ENCODE measurements at regions not wholly inside any gene's neighbourhood (a gene's known extent, or its start where the extent isn't known, plus 50 kb on each side); places are given as distances from the start of the nearest gene placed in this dataset.
A peak's percentile ranks its signal among the peaks of the same experiment; 100 is the strongest.
"Not testable (repeated sequence)": the region's sequence is repeated elsewhere in the genome, so short reads cannot be mapped to it uniquely, and the experiment has no call there.

DNA sequence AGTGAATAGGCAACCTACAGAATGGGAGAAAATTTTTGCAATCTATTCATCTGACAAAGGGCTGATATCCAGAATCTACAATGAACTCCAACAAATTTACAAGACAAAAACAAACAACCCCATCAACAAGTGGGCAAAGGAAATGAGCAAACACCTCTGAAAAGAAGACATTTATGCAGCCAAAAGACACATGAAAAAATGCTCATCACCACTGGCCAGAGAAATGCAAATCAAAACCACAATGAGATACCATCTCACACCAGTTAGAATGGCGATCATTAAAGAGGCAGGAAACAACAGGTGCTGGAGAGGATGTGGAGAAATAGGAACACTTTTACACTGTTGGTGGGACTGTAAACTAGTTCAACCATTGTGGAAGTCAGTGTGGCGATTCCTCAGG is 114.0 kb upstream of the ROPN1B start:
- DNase-seq; H3K36me3 ChIP-seq; H3K9me3 ChIP-seq (ENCODE audit: severe bottlenecking); H3K27me3 ChIP-seq (ENCODE audit: insufficient read depth, low read depth, severe bottlenecking); H3K4me3 ChIP-seq (ENCODE audit: low read depth, low read length); H3K27ac ChIP-seq: not testable (repeated sequence)

DNA sequence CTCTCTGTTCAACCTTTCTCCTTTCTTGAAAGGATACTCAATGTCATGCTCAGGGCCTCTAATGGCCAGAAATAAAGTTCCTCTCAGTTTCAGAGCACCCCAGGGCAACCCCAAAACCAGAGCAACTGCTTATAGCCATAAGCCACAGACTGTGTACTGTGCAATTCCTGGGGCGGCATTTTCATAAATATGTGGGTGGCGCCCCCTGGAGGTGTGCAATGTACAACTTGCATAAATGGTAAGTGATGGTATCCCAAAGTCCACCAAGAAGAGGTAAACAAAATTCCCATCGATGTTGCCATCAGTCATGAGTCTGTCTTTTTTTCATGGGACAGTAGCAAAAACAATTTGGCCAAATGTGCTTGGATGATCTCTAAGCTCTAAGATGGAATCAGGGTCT is 108.4 kb upstream of the ROPN1B start:
- not testable (repeated sequence) for H3K36me3 ChIP-seq; H3K4me3 ChIP-seq (ENCODE audit: low read depth, low read length); DNase-seq; H3K27me3 ChIP-seq (ENCODE audit: insufficient read depth, low read depth, severe bottlenecking); H3K9me3 ChIP-seq (ENCODE audit: severe bottlenecking); H3K27ac ChIP-seq
- TF ChIP-seq, protein P1, sequence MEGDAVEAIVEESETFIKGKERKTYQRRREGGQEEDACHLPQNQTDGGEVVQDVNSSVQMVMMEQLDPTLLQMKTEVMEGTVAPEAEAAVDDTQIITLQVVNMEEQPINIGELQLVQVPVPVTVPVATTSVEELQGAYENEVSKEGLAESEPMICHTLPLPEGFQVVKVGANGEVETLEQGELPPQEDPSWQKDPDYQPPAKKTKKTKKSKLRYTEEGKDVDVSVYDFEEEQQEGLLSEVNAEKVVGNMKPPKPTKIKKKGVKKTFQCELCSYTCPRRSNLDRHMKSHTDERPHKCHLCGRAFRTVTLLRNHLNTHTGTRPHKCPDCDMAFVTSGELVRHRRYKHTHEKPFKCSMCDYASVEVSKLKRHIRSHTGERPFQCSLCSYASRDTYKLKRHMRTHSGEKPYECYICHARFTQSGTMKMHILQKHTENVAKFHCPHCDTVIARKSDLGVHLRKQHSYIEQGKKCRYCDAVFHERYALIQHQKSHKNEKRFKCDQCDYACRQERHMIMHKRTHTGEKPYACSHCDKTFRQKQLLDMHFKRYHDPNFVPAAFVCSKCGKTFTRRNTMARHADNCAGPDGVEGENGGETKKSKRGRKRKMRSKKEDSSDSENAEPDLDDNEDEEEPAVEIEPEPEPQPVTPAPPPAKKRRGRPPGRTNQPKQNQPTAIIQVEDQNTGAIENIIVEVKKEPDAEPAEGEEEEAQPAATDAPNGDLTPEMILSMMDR (IDR thresholded peaks at IDR 0.05; ENCODE audit: low read depth, low read length), result 0 out of 2 replicates have a peak, but pooled peaks have one; percentile 12

DNA sequence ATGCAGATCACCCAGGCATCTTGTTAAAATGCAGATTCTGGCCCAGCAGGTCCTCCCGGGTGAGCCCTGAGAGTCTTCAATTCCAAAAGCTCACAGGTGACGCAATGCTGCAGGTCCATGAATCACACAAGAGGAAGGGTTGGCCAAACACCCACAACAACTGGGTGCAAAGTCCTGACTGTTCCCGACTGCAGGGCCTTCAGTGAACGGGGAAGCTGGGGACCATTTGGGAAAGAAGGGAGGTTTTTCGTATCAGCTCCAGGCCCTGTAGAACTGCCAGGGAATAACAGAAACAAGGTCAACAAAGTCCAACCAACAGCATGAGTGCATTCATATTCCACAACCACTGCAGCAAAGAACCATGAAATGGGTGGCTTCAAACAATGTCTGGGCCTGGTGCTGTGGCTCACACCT is 106.1 kb upstream of the ROPN1B start:
- H3K36me3 ChIP-seq; H3K27me3 ChIP-seq (ENCODE audit: insufficient read depth, low read depth, severe bottlenecking); H3K9me3 ChIP-seq (ENCODE audit: severe bottlenecking); DNase-seq; H3K4me3 ChIP-seq (ENCODE audit: low read depth, low read length); H3K27ac ChIP-seq: not testable (repeated sequence)

DNA sequence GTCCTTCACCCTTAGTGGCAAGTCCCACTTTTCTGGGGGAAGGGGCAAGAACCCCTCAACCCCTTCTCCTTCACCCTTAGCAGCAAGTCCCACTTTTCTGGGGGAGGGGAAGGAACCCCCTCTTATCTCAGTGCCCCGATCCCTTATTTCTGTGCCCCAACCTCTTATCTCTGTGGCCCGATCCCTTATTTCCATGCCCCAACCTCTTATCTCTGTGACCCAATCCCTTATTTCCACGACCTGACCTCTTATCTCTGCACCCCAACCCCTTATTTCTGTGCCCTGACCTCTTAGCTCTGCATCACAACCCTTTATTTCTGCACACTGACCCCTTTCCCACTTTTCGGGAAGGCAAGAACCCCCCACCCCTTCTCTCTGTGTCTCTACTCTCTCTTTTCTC is 104.4 kb upstream of the ROPN1B start:
- not testable (repeated sequence) for H3K9me3 ChIP-seq (ENCODE audit: severe bottlenecking); H3K4me3 ChIP-seq (ENCODE audit: low read depth, low read length); H3K27me3 ChIP-seq (ENCODE audit: insufficient read depth, low read depth, severe bottlenecking); H3K36me3 ChIP-seq; DNase-seq; H3K27ac ChIP-seq

- H3K27ac ChIP-seq; H3K27me3 ChIP-seq (ENCODE audit: insufficient read depth, low read depth, severe bottlenecking); H3K9me3 ChIP-seq (ENCODE audit: severe bottlenecking); H3K4me3 ChIP-seq (ENCODE audit: low read depth, low read length); DNase-seq; H3K36me3 ChIP-seq: not testable (repeated sequence)
Measured at GRCh38 chr3:125886006-125886405, 83.0 kb upstream of the ROPN1B start.

DNA sequence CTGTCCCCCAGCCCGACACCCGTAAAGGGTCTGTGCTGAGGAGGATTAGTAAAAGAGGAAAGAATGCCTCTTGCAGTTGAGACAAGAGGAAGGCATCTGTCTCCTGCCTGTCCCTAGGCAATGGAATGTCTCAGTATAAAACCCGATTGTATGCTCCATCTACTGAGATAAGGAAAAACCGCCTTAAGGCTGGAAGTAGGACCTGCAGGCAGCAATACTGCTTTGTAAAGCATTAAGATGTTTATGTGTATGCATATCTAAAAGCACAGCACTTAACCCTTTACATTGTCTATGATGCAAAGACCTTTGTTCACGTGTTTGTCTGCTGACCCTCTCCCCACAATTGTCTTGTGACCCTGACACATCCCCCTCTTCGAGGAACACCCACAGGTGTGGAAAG is 69.8 kb upstream of the ROPN1B start:
- not testable (repeated sequence) for H3K27ac ChIP-seq; H3K4me3 ChIP-seq (ENCODE audit: low read depth, low read length); H3K36me3 ChIP-seq; H3K9me3 ChIP-seq (ENCODE audit: severe bottlenecking); DNase-seq; H3K27me3 ChIP-seq (ENCODE audit: insufficient read depth, low read depth, severe bottlenecking)

DNA sequence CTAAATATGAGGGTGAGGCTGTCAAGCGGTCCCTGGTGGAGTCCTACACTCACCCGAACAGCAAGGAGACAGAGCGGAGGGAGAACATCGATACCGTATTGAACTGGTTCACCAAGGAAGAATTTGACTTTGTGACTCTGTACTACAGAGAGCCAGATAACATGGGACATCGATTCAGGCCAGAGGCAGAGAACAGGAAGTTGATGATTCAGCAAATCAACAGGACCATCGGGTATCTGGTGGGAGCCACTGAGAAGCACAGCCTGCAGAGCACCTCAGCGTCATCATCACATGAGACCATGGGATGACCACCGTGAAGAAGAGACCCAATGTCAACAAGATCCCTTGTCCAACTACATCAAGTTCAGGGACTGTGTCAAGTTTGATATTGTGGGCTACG is 67.5 kb upstream of the ROPN1B start:
- H3K9me3 ChIP-seq (ENCODE audit: severe bottlenecking); H3K36me3 ChIP-seq; H3K27me3 ChIP-seq (ENCODE audit: insufficient read depth, low read depth, severe bottlenecking); DNase-seq; H3K27ac ChIP-seq; H3K4me3 ChIP-seq (ENCODE audit: low read depth, low read length): not testable (repeated sequence)

DNA sequence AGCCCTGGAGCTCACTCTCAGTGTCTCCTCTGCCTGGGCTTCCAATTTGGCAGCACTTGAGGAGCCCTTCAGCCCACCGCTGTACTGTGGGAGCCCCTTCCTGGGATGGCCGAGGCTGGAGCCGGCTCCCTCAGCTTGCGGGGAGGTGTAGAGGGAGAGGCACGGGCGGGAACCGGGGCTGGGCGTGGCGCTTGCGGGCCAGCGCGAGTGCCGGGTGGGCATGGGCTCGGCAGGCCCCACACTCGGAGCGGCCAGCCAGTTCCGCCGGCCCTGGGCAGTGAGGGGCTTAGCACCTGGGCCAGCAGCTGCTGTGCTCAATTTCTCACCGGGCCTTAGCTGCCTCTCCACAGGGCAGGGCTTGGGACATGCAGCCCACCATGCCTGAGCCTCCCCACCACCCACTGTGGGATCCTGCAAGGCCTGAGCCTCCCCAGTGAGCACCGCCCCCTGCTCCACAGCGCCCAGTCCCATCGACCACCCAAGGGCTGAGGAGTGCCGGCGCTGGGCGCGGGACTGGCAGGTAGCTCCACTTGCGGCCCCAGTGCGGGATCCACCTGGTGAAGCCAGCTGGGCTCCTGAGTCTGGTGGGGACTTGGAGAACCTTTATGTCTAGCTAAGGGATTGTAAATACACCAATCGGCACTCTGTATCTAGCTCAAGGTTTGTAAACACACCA is 65.1 kb upstream of the ROPN1B start:
- not testable (repeated sequence) for H3K27me3 ChIP-seq (ENCODE audit: insufficient read depth, low read depth, severe bottlenecking); DNase-seq; H3K27ac ChIP-seq; H3K36me3 ChIP-seq; H3K9me3 ChIP-seq (ENCODE audit: severe bottlenecking); H3K4me3 ChIP-seq (ENCODE audit: low read depth, low read length)

DNA sequence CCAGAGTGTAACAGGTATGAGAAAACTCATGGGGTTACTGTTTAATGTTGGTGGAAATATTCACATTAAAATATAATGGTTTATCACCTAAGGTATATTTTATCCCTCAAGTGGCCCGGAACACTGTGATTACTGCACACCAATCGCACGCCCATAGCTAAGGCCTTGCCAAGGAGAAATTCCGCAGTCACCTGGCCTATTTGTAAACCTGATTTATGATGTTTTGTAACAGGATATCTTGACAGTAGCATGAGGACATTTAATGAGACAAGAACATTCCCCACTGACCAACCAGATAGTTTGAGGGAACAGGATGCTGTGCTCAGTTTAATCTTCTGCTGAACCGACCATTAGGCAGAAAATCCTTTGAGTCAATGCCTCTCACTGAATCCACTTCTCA is 61.7 kb upstream of the ROPN1B start:
- H3K27ac ChIP-seq; H3K4me3 ChIP-seq (ENCODE audit: low read depth, low read length); H3K36me3 ChIP-seq; H3K27me3 ChIP-seq (ENCODE audit: insufficient read depth, low read depth, severe bottlenecking); H3K9me3 ChIP-seq (ENCODE audit: severe bottlenecking): not testable (repeated sequence)
- DNase-seq, result peak; percentile 30

- H3K27me3 ChIP-seq (ENCODE audit: insufficient read depth, low read depth, severe bottlenecking); H3K36me3 ChIP-seq; H3K9me3 ChIP-seq (ENCODE audit: severe bottlenecking): not testable (repeated sequence)
- Histone ChIP-seq H3K4me3 (ENCODE audit: low read depth, low read length) (peak overlapping the region; percentile 8), H3K27ac (peak overlapping the region; percentile 64)
- DNase-seq, result peak; percentile 64
Measured at GRCh38 chr3:125910851-125911250, 58.1 kb upstream of the ROPN1B start.

DNA sequence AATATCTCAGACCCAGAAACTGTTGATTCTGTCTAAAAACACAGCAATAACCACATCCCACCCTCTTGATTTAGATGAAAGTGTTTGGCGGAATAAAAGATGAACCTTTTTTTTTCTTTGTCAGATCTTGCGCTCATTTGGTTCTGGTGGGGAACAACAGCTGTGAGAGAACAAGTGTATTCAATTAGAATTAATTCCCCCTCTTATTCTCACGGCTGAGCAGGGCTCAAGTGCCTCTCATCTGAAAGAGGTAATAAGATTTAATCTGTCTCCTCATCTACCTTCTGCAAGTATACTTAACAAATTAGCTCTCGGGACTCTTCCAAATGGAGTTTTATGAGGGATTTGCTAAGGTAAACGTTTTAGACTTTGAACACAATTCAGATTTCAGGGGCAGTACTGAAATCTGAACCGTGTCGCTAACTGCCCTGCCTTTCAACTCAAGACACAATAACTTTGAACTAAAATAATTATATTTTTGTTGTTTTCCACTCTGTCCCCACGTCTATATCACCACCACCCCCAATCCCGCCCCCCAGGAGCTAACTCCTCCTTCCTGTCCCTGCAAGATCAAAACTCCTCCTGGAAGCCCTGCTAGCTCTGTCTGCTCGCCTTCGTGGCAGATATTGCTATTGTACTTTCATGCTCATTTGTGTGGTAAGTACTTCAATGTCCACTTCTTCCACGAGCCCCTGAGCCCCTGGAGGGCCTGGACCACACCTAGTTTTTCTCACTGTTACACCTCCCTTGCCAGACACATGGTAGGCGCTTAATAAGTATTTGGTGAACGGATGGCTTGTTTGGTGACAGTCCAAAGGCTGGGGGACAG is 54.2 kb upstream of the ROPN1B start:
- not testable (repeated sequence) for H3K27me3 ChIP-seq (ENCODE audit: insufficient read depth, low read depth, severe bottlenecking); H3K36me3 ChIP-seq; H3K9me3 ChIP-seq (ENCODE audit: severe bottlenecking)
- Histone ChIP-seq H3K27ac (peak overlapping the region; percentile 73), H3K4me3 (ENCODE audit: low read depth, low read length) (peak overlapping the region; percentile 71)
- peak; percentile 57 for DNase-seq

DNA sequence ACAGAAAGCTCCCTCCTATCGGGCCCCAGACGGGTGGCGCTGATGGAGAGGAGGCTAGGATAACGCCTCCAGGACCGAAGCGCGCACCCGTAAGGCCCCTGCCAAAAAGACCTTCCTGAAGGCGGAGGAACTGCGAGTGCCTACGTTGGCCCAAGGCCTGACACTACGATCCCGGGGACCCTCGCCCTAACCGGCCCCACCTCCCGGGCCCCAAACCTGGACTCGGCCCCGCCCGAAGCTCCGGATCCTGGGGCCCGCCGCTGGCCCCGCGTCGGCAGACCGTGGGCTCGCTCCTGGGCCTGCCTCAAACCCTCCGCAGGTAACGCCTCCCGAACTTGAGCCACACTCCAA is 53.6 kb upstream of the ROPN1B start:
- not testable (repeated sequence) for H3K9me3 ChIP-seq (ENCODE audit: severe bottlenecking); DNase-seq; H3K27me3 ChIP-seq (ENCODE audit: insufficient read depth, low read depth, severe bottlenecking); H3K36me3 ChIP-seq
- Histone ChIP-seq H3K27ac (peak overlapping the region; percentile 73), H3K4me3 (ENCODE audit: low read depth, low read length) (peak overlapping the region; percentile 71)

GRCh38 chr3:125915792-125916375 is 53.1 kb upstream of the ROPN1B start:
- peak; percentile 100 for DNase-seq
- not testable (repeated sequence) for H3K36me3 ChIP-seq; H3K27me3 ChIP-seq (ENCODE audit: insufficient read depth, low read depth, severe bottlenecking); H3K9me3 ChIP-seq (ENCODE audit: severe bottlenecking)
- peak overlapping the region; percentile 73 for H3K27ac ChIP-seq
- peak overlapping the region; percentile 71 for H3K4me3 ChIP-seq (ENCODE audit: low read depth, low read length)
